ENCODE measurements at regions not wholly inside any gene's neighbourhood (a gene's known extent, or its start where the extent isn't known, plus 50 kb on each side); places are given as distances from the start of the nearest gene placed in this dataset.

- no peak for TF ChIP-seq CTCF (IDR thresholded peaks at IDR 0.05; ENCODE audit: low read length, missing control alignments)
- DNase-seq (ENCODE audit: low read depth): no peak
- no peak overlapping the region for H3K4me3 ChIP-seq (replicated peaks; ENCODE audit: low read depth, low read length)
Observed at GRCh38 chr3:43863966-43864933, 173.5 kb downstream of the ABHD5 start.

- no peak for DNase-seq (ENCODE audit: low read depth)
- no peak for TF ChIP-seq CTCF (IDR thresholded peaks at IDR 0.05; ENCODE audit: low read length, missing control alignments)
- no peak overlapping the region for H3K4me3 ChIP-seq (replicated peaks; ENCODE audit: low read depth, low read length)
Observed at GRCh38 chr3:43865351-43865750, 174.6 kb downstream of the ABHD5 start.

- no peak for DNase-seq (ENCODE audit: low read depth)
- TF ChIP-seq CTCF (IDR thresholded peaks at IDR 0.05; ENCODE audit: low read length, missing control alignments): no peak
- no peak overlapping the region for H3K4me3 ChIP-seq (replicated peaks; ENCODE audit: low read depth, low read length)
Observed at GRCh38 chr3:43865887-43866528, 175.3 kb downstream of the ABHD5 start.

GRCh38 chr3:43866529-43867353 lies 176.0 kb downstream of the ABHD5 start:
- TF ChIP-seq CTCF (IDR thresholded peaks at IDR 0.05; ENCODE audit: low read length, missing control alignments): no peak
- no peak overlapping the region for H3K4me3 ChIP-seq (replicated peaks; ENCODE audit: low read depth, low read length)
- peak; percentile 52 for DNase-seq (ENCODE audit: low read depth)

- no peak for TF ChIP-seq CTCF (IDR thresholded peaks at IDR 0.05; ENCODE audit: low read length, missing control alignments)
- no peak overlapping the region for H3K4me3 ChIP-seq (replicated peaks; ENCODE audit: low read depth, low read length)
- DNase-seq (ENCODE audit: low read depth): peak; percentile 84
Observed at GRCh38 chr3:43867436-43868072, 176.8 kb downstream of the ABHD5 start.

- TF ChIP-seq CTCF (IDR thresholded peaks at IDR 0.05; ENCODE audit: low read length, missing control alignments): no peak
- no peak for DNase-seq (ENCODE audit: low read depth)
- no peak overlapping the region for H3K4me3 ChIP-seq (replicated peaks; ENCODE audit: low read depth, low read length)
Observed at GRCh38 chr3:43869491-43869890, 178.8 kb downstream of the ABHD5 start.

Measured in fibroblast of pulmonary artery (primary cell).